GM18909 (cell line): ENCODE measurements at regions not wholly inside any gene's neighbourhood (a gene's known extent, or its start where the extent isn't known, plus 50 kb on each side); places are given as distances from the start of the nearest gene placed in this dataset.

Experiments
- ATAC-seq: cut with Tn5 transposase; IDR thresholded peaks from one replicate; pipeline ENCODE4 v1.9.1; 2021; ENCODE audit warnings: mild to moderate bottlenecking; ENCODE audit not compliant: unreplicated experiment, poor library complexity

DNA sequence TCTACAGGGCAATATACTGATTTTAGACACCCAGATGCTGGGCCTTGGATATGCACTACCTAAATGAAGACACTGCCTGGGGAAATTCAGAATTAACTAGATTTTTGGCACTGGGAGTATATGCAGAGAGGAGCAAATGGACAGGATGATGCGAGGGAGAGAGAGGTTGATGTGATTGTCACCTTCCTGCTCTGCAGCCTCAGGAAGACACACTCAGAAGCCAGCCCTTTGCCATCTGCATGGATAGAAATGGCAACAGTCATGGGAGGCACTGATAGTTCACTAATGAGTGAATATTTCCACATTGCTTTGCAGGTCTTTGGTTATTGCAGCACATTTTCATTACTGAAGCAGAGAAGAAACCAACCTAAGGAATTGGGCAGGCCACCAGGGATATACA, 397.2 kb upstream of the NFE2L3 start:
- ATAC-seq = no peak

DNA sequence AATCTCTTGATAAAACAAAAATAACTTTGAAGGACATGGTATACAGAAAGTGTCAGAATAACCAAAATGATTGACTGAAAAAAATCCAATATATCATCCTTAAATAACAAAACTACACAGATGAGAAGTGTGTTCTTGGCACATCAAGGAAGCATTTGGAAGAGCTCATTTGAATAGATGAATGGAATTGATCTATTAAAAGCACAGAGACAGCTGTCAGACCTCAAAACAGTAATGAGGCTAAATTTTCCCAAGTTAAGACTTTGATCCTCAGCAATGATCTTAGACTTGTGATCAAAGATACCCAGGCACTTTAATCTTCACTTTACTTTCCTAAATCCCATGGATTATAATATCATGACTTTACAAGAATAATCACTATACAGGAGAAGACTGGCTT, 395.4 kb upstream of the NFE2L3 start:
- no peak for ATAC-seq

DNA sequence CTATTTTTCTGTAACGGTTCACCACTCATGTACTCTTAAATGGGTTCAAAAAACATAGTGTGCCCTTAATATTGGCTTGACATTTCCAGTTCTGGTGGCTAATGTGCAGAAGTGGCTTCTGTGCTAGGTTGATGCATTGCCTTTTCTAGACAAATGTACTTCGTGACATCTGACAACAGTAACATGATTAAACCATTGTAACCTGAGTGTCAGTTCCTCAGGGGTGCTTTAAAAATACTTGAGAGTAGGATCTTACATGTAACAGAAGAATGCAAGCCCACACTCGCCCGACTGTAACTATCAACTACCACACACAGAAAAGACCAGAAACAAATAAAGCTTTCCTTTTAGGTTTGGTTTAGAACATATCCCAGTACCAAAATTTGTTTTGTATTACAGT, 393.4 kb upstream of the NFE2L3 start:
- no peak for ATAC-seq

DNA sequence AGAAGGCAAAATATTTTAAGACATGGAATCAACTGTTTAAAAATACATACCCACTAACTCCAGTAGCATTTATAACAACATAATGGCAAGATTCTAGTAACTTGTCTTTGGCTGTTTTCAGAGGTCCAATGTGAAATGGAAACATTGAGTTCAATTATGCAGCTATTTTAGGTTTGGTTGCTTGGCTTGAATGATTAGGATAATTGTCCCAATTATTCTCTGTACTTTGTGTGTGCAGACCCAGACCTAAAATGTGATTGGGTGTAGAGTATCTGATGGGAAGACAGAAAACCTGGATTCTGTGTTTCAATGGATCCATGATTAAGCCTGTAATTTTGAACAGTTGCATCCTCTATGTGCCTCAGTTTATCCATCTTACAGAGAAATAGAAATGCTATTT, 392.7 kb upstream of the NFE2L3 start:
- no peak for ATAC-seq

DNA sequence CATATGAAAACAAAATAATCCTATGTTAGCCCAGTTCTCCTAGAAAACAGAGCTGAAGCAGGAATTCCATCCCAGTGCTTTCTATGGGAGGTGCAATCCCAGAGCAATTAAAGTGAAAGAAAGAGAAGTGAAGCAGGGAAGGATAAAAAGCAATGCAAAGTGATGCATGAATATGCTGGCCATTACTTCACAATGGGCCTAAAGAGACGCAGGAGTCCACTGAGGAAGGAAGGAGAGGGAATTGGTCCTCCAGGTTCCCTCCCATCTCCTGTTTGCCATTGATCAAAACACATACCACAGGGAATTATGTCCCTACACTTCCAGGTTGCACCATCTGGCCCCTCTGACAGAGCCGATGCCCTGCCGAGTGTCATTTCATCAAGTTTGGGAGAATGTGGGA, 392.2 kb upstream of the NFE2L3 start:
- ATAC-seq = no peak

- no peak for ATAC-seq
Measured at GRCh38 chr7:25762511-25763462, 389.2 kb upstream of the NFE2L3 start.

DNA sequence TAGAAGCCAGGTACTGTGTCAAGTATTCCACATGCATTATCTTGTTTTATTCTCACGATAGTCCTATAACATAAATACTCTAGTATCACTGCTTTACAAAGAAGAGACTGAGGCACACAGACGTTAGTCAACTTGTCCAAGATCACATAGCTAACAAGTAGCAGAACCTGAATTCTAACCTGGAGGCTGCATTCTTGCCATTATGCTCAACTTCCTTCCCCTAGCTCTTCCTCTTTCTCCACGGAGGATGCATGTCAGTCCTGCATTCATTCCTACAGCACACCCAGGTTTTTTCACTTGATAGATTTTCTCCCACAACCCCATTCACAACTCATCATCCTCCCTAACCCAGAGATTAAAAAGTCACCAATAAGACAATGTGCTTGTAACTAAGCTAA, 388.5 kb upstream of the NFE2L3 start:
- ATAC-seq = no peak

DNA sequence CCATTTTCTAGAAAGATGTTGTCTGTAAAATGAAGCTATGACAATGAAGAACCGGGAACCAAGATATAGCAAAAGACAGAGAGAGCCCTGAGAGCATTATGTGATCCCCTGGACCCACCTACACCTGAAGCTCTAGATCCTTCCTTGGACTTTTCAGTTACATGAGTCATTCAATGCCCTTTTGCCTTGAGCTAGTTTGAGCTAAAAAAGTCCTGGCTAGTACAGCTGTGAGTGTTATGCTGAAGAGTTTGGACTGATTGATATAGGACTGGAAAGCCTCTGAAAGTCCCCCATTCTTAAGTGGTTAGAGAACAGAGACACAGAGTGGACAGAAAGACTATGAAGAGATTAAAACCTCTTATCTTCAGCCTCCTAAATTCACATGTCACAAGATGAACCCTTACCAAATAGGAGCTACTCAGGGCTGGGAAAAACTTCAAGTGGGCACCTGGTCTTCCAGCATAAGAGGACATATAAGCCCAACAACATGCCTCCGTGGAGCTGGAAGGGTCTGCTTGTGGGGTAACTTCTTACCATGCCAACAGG, 386.8 kb upstream of the NFE2L3 start:
- no peak for ATAC-seq

GRCh38 chr7:25770235-25770634, 381.8 kb upstream of the NFE2L3 start:
- no peak for ATAC-seq

DNA sequence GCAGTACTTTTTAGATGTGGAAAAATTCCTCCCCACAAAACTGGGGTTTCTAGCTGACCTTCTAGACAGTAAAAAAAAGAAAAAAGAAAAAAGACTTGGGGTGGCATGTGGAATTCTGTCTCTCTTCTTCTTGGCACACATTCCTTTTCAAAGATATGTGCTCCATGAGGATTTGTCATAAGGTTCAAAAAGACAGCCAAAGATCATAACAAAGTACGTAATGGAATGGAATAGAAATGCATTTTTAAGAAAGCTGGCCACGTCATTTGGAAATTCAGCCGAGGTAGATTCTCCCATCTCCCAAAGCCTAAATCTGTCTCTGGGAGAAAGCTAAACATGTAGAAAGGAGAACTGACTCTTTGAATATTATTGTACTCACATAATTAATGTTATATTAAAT, 381.3 kb upstream of the NFE2L3 start:
- no peak for ATAC-seq

DNA sequence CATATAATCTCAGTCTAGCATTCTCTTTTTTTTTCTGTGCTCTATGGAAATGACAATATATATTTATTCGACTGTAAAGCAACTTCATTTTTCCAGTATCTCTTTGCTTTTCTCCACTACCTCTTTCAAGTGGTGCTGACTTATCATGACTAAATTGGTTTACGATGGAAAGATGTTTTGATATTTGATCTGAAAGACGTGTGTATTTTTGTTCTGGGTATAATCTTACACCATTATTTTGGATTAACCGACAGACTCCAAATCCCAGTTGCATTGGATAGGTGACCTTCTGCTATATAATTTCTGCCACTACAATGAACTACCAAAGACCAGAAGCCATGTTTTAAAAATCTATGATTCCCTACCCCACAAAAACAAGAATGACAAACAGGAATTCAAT, 380.5 kb upstream of the NFE2L3 start:
- ATAC-seq = no peak

- no peak for ATAC-seq
Measured at GRCh38 chr7:25772802-25773201, 379.2 kb upstream of the NFE2L3 start.

- no peak for ATAC-seq
Measured at GRCh38 chr7:25774675-25775074, 377.3 kb upstream of the NFE2L3 start.

- ATAC-seq = no peak
Measured at GRCh38 chr7:25775570-25775969, 376.4 kb upstream of the NFE2L3 start.

GRCh38 chr7:25775999-25776743, 375.8 kb upstream of the NFE2L3 start:
- ATAC-seq = no peak

DNA sequence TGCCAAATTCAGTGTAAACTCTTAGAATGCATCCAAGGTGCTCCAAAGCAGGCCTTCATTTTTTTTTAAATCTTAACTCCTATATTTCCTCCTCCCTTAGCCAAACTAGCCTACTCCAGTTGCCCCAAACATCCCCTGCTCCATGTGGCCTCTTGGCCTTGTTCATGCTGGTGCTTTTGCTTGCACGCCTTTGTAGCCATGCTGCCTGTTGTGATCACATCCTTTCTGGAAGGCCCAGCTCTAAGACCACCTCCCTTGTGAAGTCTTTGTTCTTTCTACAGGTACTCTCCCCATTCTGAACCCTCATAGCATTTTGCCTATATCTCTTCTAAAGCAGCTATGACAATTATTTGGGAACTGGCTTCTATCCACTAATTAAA, 375.3 kb upstream of the NFE2L3 start:
- ATAC-seq = no peak

DNA sequence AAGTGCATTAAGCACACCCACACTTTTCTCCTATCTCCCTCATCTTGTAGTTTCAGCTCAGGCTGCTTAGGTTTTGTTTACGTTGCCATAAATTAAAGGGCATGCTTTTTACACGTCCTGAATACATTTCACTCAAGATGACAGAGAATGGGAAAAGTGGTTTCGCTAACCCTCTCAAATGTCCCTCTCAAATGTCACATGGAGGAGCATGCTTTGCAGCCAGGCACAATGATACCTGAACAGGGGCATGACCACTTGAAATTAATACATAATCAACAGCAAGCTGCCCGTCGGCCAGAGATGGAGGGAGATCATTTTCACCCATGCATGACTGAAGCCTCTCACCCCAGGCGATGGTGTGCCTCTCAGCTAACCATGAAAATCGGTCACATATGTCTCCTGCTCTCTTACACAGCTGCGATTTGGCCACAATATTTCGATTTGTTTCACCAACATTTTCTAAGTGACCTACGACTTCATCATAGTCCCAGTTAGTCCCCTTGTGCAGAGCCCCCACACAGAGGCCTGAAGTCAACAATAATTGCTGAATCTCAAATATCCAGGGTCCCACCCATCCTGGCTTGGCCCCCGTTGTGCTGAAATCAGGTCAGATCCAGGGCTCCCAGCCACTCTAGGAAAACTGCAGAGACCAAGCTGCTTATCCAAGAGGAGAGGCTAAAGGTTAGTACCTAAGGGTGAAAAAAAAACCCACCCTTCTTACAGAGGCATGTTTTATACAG, 373.9 kb upstream of the NFE2L3 start:
- ATAC-seq = no peak

- no peak for ATAC-seq
Measured at GRCh38 chr7:25779002-25779546, 372.9 kb upstream of the NFE2L3 start.

DNA sequence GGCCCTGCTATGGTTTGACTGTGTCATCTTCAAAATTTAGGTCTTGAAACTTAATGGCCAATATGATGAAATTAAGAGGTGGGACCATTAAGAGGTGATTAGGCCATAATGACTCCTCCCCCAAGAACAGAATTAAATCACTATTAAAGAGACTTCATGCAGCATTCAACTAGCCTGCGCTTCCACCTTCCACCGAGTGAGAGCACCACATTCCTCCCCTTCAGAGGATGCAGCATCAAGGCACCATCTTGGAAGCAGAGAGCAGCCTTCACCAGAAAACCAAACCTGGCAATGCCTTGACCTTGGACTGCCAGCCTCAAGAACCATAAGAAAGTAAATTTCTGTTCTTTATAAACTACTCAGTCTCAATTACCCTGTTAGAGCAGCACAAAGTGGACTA, 371.1 kb upstream of the NFE2L3 start:
- no peak for ATAC-seq

DNA sequence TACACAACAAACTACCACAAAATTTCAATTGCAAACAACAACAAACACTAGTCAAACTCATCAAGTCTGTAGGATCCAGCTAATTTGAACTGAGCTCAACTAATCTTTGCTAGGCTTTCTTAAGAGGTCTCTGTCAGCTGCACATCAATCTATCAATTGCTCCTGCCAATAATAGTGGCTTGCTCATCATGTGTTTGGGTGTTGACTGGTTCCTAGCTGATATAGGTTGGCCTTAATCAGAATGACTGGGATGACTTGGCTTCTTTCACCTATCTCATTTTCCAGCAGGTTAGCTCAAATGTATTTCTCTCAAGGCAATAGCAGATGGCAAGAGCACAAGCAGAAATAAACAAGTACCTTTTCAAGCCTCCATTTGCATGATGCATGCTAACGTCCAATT, 370.3 kb upstream of the NFE2L3 start:
- ATAC-seq = no peak
